T-helper 17 cell (primary cell): ENCODE measurements at regions not wholly inside any gene's neighbourhood (a gene's known extent, or its start where the extent isn't known, plus 50 kb on each side); places are given as distances from the start of the nearest gene placed in this dataset.

ENCODE experiments used
- ATAC-seq: fragments of 150-1000 bp; cut with Tn5 transposase; 2 replicates; pipeline ENCODE4 v1.10.0; 2021; ENCODE audit warnings: mild to moderate bottlenecking, moderate library complexity
- DNase-seq, 3 donors: peaks; one replicate each; pipeline versions ENCODE4 v3.0.0 to v3.0.0-alpha.2; 2020 to 2021
- H3K9me3 ChIP-seq: one replicate; pipeline ENCODE4 v1.7.0; 2013; ENCODE audit warnings: low read length, mild to moderate bottlenecking; ENCODE audit not compliant: control insufficient read depth, poor library complexity, severe bottlenecking
- H3K27ac Mint-ChIP-seq: one replicate; pipeline ENCODE4 v1.8.0; 2022; ENCODE audit warnings: mild to moderate bottlenecking, moderate library complexity, mixed read lengths
- H3K27me3 Mint-ChIP-seq: one replicate; pipeline ENCODE4 v1.8.0; 2022; ENCODE audit warnings: mixed read lengths
- H3K36me3 Mint-ChIP-seq: one replicate; pipeline ENCODE4 v1.8.0; 2022; ENCODE audit warnings: low read depth, mixed read lengths
- H3K4me1 Mint-ChIP-seq: one replicate; pipeline ENCODE4 v1.8.0; 2022; ENCODE audit warnings: mild to moderate bottlenecking, mixed read lengths
- H3K4me3 Mint-ChIP-seq: one replicate; pipeline ENCODE4 v1.8.0; 2022; ENCODE audit warnings: mild to moderate bottlenecking, moderate library complexity, mixed read lengths

- H3K36me3 Mint-ChIP-seq: no peaks in the 10 kb centered on the region
- no peaks in the 10 kb centered on the region for H3K9me3 ChIP-seq
- H3K4me3 Mint-ChIP-seq: no peak overlapping the region
- no peak overlapping the region for H3K27ac Mint-ChIP-seq
- H3K4me1 Mint-ChIP-seq: no peaks in the 10 kb centered on the region
- DNase-seq: no peak
- no peak for ATAC-seq
- H3K27me3 Mint-ChIP-seq: no peaks in the 10 kb centered on the region
Observed at GRCh38 chr1:88351960-88352359, 332.1 kb upstream of the PKN2 start.

DNA sequence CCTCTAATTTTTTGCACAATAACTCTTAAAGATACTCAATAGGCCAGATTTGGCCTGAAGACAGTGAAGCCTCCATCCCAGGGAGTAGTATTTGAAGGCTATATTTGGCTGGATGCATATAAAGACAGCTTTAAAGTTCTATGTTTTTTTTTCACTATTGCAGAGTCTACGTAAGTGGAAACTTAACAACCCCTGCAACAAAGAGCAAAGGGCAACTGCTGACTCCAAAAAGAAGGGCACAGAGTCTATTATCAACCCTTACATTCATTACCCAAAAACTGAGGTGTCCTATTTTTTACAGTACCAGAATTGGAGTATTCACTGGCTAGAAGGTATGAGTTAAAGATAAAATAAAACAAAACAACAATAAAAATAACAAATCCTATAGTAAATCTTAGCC is 329.8 kb upstream of the PKN2 start:
- Mint-ChIP-seq H3K27ac (no peak overlapping the region), H3K4me3 (no peak overlapping the region), H3K27me3 (no peaks in the 10 kb centered on the region), H3K36me3 (no peaks in the 10 kb centered on the region), H3K4me1 (no peaks in the 10 kb centered on the region)
- ATAC-seq (no peak), DNase-seq (no peak)
- H3K9me3 ChIP-seq: no peaks in the 10 kb centered on the region

DNA sequence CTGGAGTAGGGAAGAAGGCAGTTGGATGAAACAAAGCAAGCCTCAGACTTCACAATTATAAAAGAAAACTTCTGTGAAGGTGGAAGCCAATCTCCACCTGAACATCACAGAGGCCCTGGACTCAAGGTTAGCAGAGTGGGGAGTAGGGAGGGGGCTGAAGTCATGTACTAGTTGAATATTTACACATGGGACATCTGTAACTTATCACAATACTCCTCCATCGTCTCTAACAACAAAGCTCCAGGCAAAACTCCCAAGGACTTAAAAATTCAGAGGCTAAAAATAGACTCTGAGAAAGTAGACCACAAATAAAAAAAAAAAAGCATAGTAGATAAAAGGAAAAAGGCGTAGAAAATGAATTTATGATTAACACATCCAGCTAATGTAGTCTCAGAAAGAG is 326.3 kb upstream of the PKN2 start:
- Mint-ChIP-seq H3K4me3 (no peak overlapping the region), H3K27ac (no peak overlapping the region), H3K4me1 (no peaks in the 10 kb centered on the region), H3K27me3 (no peaks in the 10 kb centered on the region), H3K36me3 (no peaks in the 10 kb centered on the region)
- H3K9me3 ChIP-seq: no peaks in the 10 kb centered on the region
- no peak for ATAC-seq
- DNase-seq: no peak

- H3K27me3 Mint-ChIP-seq: peaks cover 5% of the 10 kb centered on the region
Observed at GRCh38 chr1:88371436-88372023, 312.5 kb upstream of the PKN2 start.

GRCh38 chr1:88375977-88376376 is 308.1 kb upstream of the PKN2 start:
- Mint-ChIP-seq H3K4me1 (no peaks in the 10 kb centered on the region), H3K27me3 (peaks cover 5% of the 10 kb centered on the region), H3K36me3 (no peaks in the 10 kb centered on the region), H3K27ac (no peak overlapping the region), H3K4me3 (no peak overlapping the region)
- no peak for ATAC-seq
- DNase-seq: no peak
- H3K9me3 ChIP-seq: no peaks in the 10 kb centered on the region

More at GRCh38 chr1:88371436-88372023, 312.5 kb upstream of the PKN2 start:
- ATAC-seq (no peak), DNase-seq (no peak)
- Mint-ChIP-seq H3K4me1 (no peaks in the 10 kb centered on the region), H3K36me3 (no peaks in the 10 kb centered on the region), H3K27ac (no peak overlapping the region), H3K4me3 (no peak overlapping the region)
- H3K9me3 ChIP-seq: no peaks in the 10 kb centered on the region

GRCh38 chr1:88376421-88376820 is 307.7 kb upstream of the PKN2 start:
- H3K9me3 ChIP-seq: no peaks in the 10 kb centered on the region
- DNase-seq (no peak), ATAC-seq (no peak)
- Mint-ChIP-seq H3K4me3 (no peak overlapping the region), H3K4me1 (no peaks in the 10 kb centered on the region), H3K36me3 (no peaks in the 10 kb centered on the region), H3K27ac (no peak overlapping the region), H3K27me3 (peaks cover 5% of the 10 kb centered on the region)

DNA sequence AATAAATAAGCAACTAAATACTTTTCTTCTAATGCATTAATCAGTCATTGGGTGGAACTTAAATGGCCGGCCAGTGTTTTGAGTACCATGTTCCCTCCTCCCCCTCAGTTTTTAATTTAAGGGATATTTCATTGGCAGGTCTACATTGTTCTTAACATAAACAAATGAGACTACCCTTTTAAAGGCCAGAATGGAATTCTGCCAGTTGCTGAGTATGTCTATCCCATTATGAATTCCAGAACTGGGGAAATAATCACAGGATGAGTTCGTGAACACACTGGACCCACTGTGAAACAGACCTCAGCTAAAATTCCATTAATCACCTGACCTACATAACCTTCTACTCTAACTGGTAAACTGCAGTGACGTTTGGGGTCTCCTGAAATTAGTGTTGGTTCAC is 305.5 kb upstream of the PKN2 start:
- Mint-ChIP-seq H3K27ac (no peak overlapping the region), H3K36me3 (no peaks in the 10 kb centered on the region), H3K27me3 (peaks cover 5% of the 10 kb centered on the region), H3K4me1 (no peaks in the 10 kb centered on the region), H3K4me3 (no peak overlapping the region)
- ATAC-seq (no peak), DNase-seq (no peak)
- no peaks in the 10 kb centered on the region for H3K9me3 ChIP-seq

DNA sequence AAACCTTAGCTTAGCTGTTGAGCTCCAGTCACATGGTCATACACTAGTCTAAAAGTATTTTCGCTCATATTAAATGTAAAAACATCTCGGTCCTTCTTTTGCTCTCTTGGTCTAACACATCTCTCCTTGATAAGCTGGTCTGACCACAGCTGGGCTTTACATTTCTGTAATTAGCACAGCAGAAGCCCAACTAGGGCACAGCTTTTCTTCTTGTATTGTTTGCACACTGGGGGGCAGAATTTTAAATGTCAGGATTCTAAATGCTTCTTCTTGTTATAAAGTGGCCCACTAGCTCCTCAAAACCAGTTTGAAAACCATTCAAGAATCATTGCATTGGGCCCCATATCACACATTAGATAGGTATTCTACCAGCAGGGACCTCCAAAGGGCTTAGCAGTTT is 289.1 kb upstream of the PKN2 start:
- Mint-ChIP-seq H3K27me3 (no peaks in the 10 kb centered on the region), H3K27ac (no peak overlapping the region), H3K4me1 (no peaks in the 10 kb centered on the region), H3K36me3 (no peaks in the 10 kb centered on the region), H3K4me3 (no peak overlapping the region)
- DNase-seq (no peak), ATAC-seq (no peak)
- H3K9me3 ChIP-seq: no peaks in the 10 kb centered on the region

DNA sequence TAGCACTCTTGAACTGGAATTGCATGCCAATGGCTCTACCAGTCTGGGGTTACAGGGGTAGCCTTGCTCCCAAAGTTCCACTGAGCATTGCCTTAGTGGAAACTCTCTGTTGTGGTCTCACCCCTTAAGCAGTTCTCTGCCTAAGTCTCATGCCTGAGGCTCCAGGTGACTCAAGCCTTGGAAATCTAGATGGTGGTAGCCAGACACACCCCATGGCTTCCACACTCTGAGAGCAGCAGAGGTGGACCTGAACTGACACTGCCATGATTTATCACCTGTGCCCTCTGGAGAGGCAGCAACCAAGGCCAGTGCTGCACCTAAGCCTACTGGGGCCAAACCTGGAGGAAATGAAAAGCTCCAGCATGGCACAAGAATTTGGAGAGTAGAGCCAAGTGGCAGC is 285.7 kb upstream of the PKN2 start:
- no peaks in the 10 kb centered on the region for H3K36me3 Mint-ChIP-seq
- DNase-seq (no peak), ATAC-seq (no peak)
- no peaks in the 10 kb centered on the region for H3K9me3 ChIP-seq
- H3K4me1 Mint-ChIP-seq: no peaks in the 10 kb centered on the region
- no peak overlapping the region for H3K4me3 Mint-ChIP-seq
- H3K27me3 Mint-ChIP-seq: no peaks in the 10 kb centered on the region
- H3K27ac Mint-ChIP-seq: no peak overlapping the region

GRCh38 chr1:88399690-88400089 is 284.4 kb upstream of the PKN2 start:
- Mint-ChIP-seq H3K36me3 (no peaks in the 10 kb centered on the region), H3K4me1 (no peaks in the 10 kb centered on the region), H3K27ac (no peak overlapping the region), H3K4me3 (no peak overlapping the region), H3K27me3 (no peaks in the 10 kb centered on the region)
- no peak for ATAC-seq
- no peaks in the 10 kb centered on the region for H3K9me3 ChIP-seq
- DNase-seq: no peak

DNA sequence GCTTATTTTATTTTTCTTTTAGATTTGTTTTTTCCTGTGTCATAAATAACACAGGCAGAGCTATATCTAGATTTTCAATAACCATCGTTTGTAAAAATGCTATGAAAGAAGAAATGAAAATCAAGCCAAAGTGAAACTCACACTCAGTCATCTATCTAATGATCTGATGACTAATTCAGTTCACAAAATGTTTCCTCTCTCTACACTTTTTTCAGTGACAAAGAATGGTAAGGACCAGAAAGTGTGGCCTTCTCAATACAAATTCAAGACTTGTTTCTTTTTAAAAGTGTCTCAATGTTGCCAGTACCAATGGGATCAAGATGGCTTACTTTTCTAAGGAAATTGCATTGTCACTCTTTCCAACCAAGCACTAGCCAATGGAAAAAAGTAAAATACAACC is 282.8 kb upstream of the PKN2 start:
- DNase-seq (no peak), ATAC-seq (no peak)
- no peaks in the 10 kb centered on the region for H3K27me3 Mint-ChIP-seq
- no peaks in the 10 kb centered on the region for H3K9me3 ChIP-seq
- no peaks in the 10 kb centered on the region for H3K36me3 Mint-ChIP-seq
- no peaks in the 10 kb centered on the region for H3K4me1 Mint-ChIP-seq
- H3K27ac Mint-ChIP-seq: no peak overlapping the region
- no peak overlapping the region for H3K4me3 Mint-ChIP-seq

DNA sequence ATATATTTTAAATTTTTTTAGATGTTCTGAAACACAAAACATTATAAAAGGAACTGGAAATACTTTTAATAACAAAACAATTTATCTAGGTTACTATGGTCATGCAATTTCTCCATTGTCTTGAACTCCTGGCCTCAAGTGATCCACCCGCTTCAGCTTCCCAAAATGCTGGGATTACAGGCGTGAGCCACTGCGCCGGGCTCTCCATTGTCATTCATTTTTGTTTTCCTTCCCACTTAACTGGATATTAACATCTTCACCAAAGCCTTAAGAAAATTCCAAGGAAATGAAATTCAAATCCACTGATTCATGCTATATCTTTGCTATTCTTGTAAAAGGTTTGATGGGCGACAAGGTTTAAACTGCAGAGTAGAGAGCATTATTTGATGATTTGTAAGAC is 279.5 kb upstream of the PKN2 start:
- no peak overlapping the region for H3K4me3 Mint-ChIP-seq
- DNase-seq (no peak), ATAC-seq (no peak)
- H3K27ac Mint-ChIP-seq: no peak overlapping the region
- H3K36me3 Mint-ChIP-seq: no peaks in the 10 kb centered on the region
- H3K4me1 Mint-ChIP-seq: no peaks in the 10 kb centered on the region
- no peaks in the 10 kb centered on the region for H3K27me3 Mint-ChIP-seq
- no peaks in the 10 kb centered on the region for H3K9me3 ChIP-seq

GRCh38 chr1:88407248-88407647 is 276.8 kb upstream of the PKN2 start:
- Mint-ChIP-seq H3K4me3 (no peak overlapping the region), H3K36me3 (no peaks in the 10 kb centered on the region)

GRCh38 chr1:88421997-88422396 is 262.1 kb upstream of the PKN2 start:
- no peaks in the 10 kb centered on the region for H3K36me3 Mint-ChIP-seq
- no peak overlapping the region for H3K27ac Mint-ChIP-seq
- ATAC-seq (no peak), DNase-seq (no peak)
- no peaks in the 10 kb centered on the region for H3K4me1 Mint-ChIP-seq
- no peaks in the 10 kb centered on the region for H3K27me3 Mint-ChIP-seq
- H3K9me3 ChIP-seq: no peaks in the 10 kb centered on the region
- no peak overlapping the region for H3K4me3 Mint-ChIP-seq

More at GRCh38 chr1:88407248-88407647, 276.8 kb upstream of the PKN2 start:
- Mint-ChIP-seq H3K27ac (no peak overlapping the region), H3K27me3 (no peaks in the 10 kb centered on the region), H3K4me1 (no peaks in the 10 kb centered on the region)
- no peaks in the 10 kb centered on the region for H3K9me3 ChIP-seq
- no peak for ATAC-seq
- no peak for DNase-seq
